HEK293 (cell line): ENCODE measurements at regions not wholly inside any gene's neighbourhood (a gene's known extent, or its start where the extent isn't known, plus 50 kb on each side); places are given as distances from the start of the nearest gene placed in this dataset.
A peak's percentile ranks its signal among the peaks of the same experiment; 100 is the strongest.
"Not testable (repeated sequence)": the region's sequence is repeated elsewhere in the genome, so short reads cannot be mapped to it uniquely, and the experiment has no call there.

Experiments
- CTCF ChIA-PET: fragments of 350-600 bp; formaldehyde crosslinking; extraction: SDS; loops from one replicate; lab custom pipeline; 2021; ENCODE audit warnings: antibody characterized with exemption; lab: Yijun Ruan, JAX
- POLR2A ChIA-PET: fragments of 300-600 bp; formaldehyde crosslinking; extraction: SDS; loops from one replicate; lab custom pipeline; 2020; ENCODE audit warnings: antibody characterized with exemption, inconsistent platforms; lab: Yijun Ruan, JAX
- H3K27ac ChIP-seq: fragments of 200-500 bp; sonication (Bioruptor generic); 2 replicates; pipeline ENCODE4 v1.5.1; 2014; ENCODE audit warnings: low read depth, low read length, control low read depth, inconsistent platforms; ENCODE audit errors: extremely low read depth
- H3K36me3 ChIP-seq, 2 experiments: fragments of 200-500 bp in 1 of 2; sonication (Bioruptor generic) in 1 of 2; 1 replicate in 1 of 2; 2 replicates in 1 of 2; pipeline ENCODE4 v1.5.1; 2014 to 2017; ENCODE audit warnings: inconsistent platforms in 2 of 2, low read length in 2 of 2; ENCODE audit not compliant: control insufficient read depth in 2 of 2, insufficient read depth in 1 of 2
- H3K4me1 ChIP-seq: fragments of 200-500 bp; sonication (Bioruptor generic); 2 replicates; pipeline ENCODE4 v1.5.1; 2014; ENCODE audit warnings: mild to moderate bottlenecking, low read length, inconsistent platforms; ENCODE audit not compliant: control insufficient read depth, insufficient read depth
- H3K4me3 ChIP-seq: 2 replicates; pipeline ENCODE4 v1.5.1; 2011; ENCODE audit warnings: low read depth, mild to moderate bottlenecking, control low read depth, low read length, moderate library complexity
- H3K9me3 ChIP-seq: fragments of 200-500 bp; sonication (Bioruptor generic); 2 replicates; pipeline ENCODE4 v1.5.1; 2014; ENCODE audit warnings: low read depth, low read length, inconsistent platforms; ENCODE audit not compliant: control insufficient read depth, insufficient read depth
- EGR2 ChIP-seq: fragments of 450-650 bp; formaldehyde crosslinking; IDR thresholded peaks from 2 replicates; pipeline ENCODE4 v1.5.1; 2016; ENCODE audit warnings: low read depth, missing biosample characterization, missing genetic modification characterization
- GLIS1 ChIP-seq: fragments of 450-650 bp; formaldehyde crosslinking; IDR thresholded peaks from 2 replicates; pipeline ENCODE4 v1.5.1; 2016; ENCODE audit warnings: missing biosample characterization, missing genetic modification characterization
- GLIS2 ChIP-seq: fragments of 450-650 bp; formaldehyde crosslinking; IDR thresholded peaks from 2 replicates; pipeline ENCODE4 v1.5.1; 2016; ENCODE audit warnings: missing biosample characterization, missing genetic modification characterization
- KLF1 ChIP-seq: fragments of 450-650 bp; formaldehyde crosslinking; IDR thresholded peaks from 2 replicates; pipeline ENCODE4 v1.5.1; 2016; ENCODE audit warnings: missing biosample characterization, missing genetic modification characterization
- KLF10 ChIP-seq: fragments of 450-650 bp; IDR thresholded peaks from 2 replicates; pipeline ENCODE4 v1.5.1; 2018; ENCODE audit warnings: missing biosample characterization, mild to moderate bottlenecking, missing genetic modification characterization
- KLF8 ChIP-seq: fragments of 450-650 bp; formaldehyde crosslinking; IDR thresholded peaks from 2 replicates; pipeline ENCODE4 v1.5.1; 2016; ENCODE audit warnings: missing biosample characterization, missing genetic modification characterization
- KLF9 ChIP-seq: fragments of 450-650 bp; formaldehyde crosslinking; IDR thresholded peaks from 2 replicates; pipeline ENCODE4 v1.5.1; 2016; ENCODE audit warnings: missing biosample characterization, missing genetic modification characterization, low read depth
- PATZ1 ChIP-seq: fragments of 450-650 bp; formaldehyde crosslinking; IDR thresholded peaks from 2 replicates; pipeline ENCODE4 v1.5.1; 2016; ENCODE audit warnings: missing biosample characterization, missing genetic modification characterization
- SETDB1 ChIP-seq: IDR thresholded peaks from one replicate; pipeline ENCODE4 v1.6.1; 2017; ENCODE audit warnings: mild to moderate bottlenecking, low read length, moderate library complexity, mixed read lengths; ENCODE audit not compliant: insufficient read length
- YY1 ChIP-seq: fragments of 450-650 bp; formaldehyde crosslinking; IDR thresholded peaks from 2 replicates; pipeline ENCODE4 v1.5.1; 2018; ENCODE audit warnings: missing biosample characterization, missing genetic modification characterization
- ZBTB11 ChIP-seq: fragments of 450-650 bp; formaldehyde crosslinking; conservative IDR thresholded peaks from 2 replicates; pipeline ENCODE4 v1.5.1; 2016; ENCODE audit warnings: low read depth, missing biosample characterization, missing genetic modification characterization
- ZBTB17 ChIP-seq: fragments of 450-650 bp; formaldehyde crosslinking; IDR thresholded peaks from 2 replicates; pipeline ENCODE4 v1.5.1; 2016; ENCODE audit warnings: missing biosample characterization, missing genetic modification characterization
- ZBTB48 ChIP-seq: fragments of 450-650 bp; formaldehyde crosslinking; IDR thresholded peaks from 2 replicates; pipeline ENCODE4 v1.5.1; 2016; ENCODE audit warnings: missing biosample characterization, missing genetic modification characterization
- ZBTB8A ChIP-seq: fragments of 450-650 bp; formaldehyde crosslinking; IDR thresholded peaks from 2 replicates; pipeline ENCODE4 v1.5.1; 2016; ENCODE audit warnings: missing biosample characterization, missing genetic modification characterization
- ZFHX2 ChIP-seq: fragments of 450-650 bp; formaldehyde crosslinking; conservative IDR thresholded peaks from 2 replicates; pipeline ENCODE4 v1.5.1; 2016; ENCODE audit warnings: missing biosample characterization, missing genetic modification characterization
- ZIC2 ChIP-seq: fragments of 450-650 bp; formaldehyde crosslinking; IDR thresholded peaks from 2 replicates; pipeline ENCODE4 v1.5.1; 2016; ENCODE audit warnings: missing biosample characterization, missing genetic modification characterization
- ZNF121 ChIP-seq: fragments of 450-650 bp; formaldehyde crosslinking; IDR thresholded peaks from 2 replicates; pipeline ENCODE4 v1.5.1; 2016; ENCODE audit warnings: missing biosample characterization, missing genetic modification characterization
- ZNF335 ChIP-seq: fragments of 450-650 bp; formaldehyde crosslinking; conservative IDR thresholded peaks from 2 replicates; pipeline ENCODE4 v1.5.1; 2016; ENCODE audit warnings: missing biosample characterization, missing genetic modification characterization
- ZNF341 ChIP-seq: fragments of 450-650 bp; formaldehyde crosslinking; IDR thresholded peaks from 2 replicates; pipeline ENCODE4; 2016; ENCODE audit warnings: low read depth, missing biosample characterization, missing genetic modification characterization
- ZNF501 ChIP-seq: fragments of 450-650 bp; formaldehyde crosslinking; IDR thresholded peaks from 2 replicates; pipeline ENCODE4 v1.5.1; 2016; ENCODE audit warnings: missing biosample characterization, missing genetic modification characterization
- ZNF561 ChIP-seq: fragments of 450-650 bp; IDR thresholded peaks from 2 replicates; pipeline ENCODE4 v1.5.1; 2018; ENCODE audit warnings: missing biosample characterization, missing genetic modification characterization, borderline replicate concordance
- ZNF600 ChIP-seq: fragments of 450-650 bp; formaldehyde crosslinking; IDR thresholded peaks from 2 replicates; pipeline ENCODE4 v1.5.1; 2016; ENCODE audit warnings: missing biosample characterization, missing genetic modification characterization
- ZNF664 ChIP-seq: fragments of 450-650 bp; formaldehyde crosslinking; IDR thresholded peaks from 2 replicates; pipeline ENCODE4 v1.5.1; 2016; ENCODE audit warnings: missing biosample characterization, missing genetic modification characterization
- ZNF76 ChIP-seq: fragments of 450-650 bp; formaldehyde crosslinking; IDR thresholded peaks from 2 replicates; pipeline ENCODE4; 2016; ENCODE audit warnings: low read depth, missing biosample characterization, missing genetic modification characterization, borderline replicate concordance
- ZXDB ChIP-seq: fragments of 450-650 bp; formaldehyde crosslinking; IDR thresholded peaks from 2 replicates; pipeline ENCODE4 v1.5.1; 2016; ENCODE audit warnings: missing biosample characterization, missing genetic modification characterization
- TF ChIP-seq, protein P1 (sequence below): sonication (generic); formaldehyde crosslinking; IDR thresholded peaks from 2 replicates; pipeline ENCODE4 v1.8.1; 2022; ENCODE audit warnings: mild to moderate bottlenecking, moderate library complexity, missing genetic modification reagents
- TF ChIP-seq, protein P2 (sequence below): fragments of 450-650 bp; formaldehyde crosslinking; IDR thresholded peaks from 2 replicates; pipeline ENCODE4 v1.5.1; 2016; ENCODE audit warnings: missing biosample characterization, missing genetic modification characterization

DNA sequence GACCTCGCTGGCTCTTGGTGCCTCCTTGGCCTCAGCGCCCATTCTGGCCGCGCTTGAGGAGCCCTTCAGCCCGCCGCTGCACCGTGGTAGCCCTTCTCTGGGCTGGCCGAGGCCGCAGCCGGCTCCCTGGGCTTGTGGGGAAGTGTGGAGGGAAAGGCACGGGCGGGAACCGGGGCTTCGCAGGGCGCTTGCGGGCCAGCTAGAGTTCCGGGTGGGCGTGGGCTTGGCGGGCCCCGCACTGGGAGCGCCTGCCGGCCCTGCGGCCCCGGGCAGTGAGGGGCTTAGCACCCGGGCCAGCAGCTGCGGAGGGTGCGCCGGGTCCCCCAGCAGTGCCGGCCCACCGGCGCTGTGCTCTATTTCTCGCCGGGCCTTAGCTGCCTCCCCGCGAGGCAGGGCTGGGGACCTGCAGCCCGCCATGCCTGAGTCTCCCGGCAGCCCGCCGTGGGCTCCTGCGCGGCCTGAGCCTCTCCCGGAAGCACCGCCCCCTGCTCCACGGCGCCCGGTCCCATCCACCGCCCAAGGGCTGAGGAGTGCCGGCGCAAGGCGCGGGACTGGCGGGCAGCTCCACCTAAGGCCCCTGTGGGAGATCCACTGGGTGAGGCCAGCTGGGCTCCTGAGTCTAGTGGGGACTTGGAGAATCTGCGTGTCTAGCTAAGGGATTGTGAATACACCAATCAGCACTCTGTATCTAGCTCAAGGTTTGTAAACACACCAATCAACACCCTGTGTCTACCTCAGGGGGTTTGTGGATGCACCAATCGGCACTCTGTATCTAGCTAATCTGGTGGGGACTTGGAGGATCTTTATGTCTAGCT, 141.1 kb downstream of the SLCO4C1 start:
- Histone ChIP-seq H3K4me3 (peak overlapping the region; percentile 60), H3K27ac (peak overlapping the region; percentile 71; the same call in 1 of the 2 replicates)
- not testable (repeated sequence) for H3K4me1 ChIP-seq, H3K9me3 ChIP-seq, H3K36me3 ChIP-seq
- POLR2A ChIA-PET: interaction anchor here (0.6 to 1.2 kb wide), 3 partner anchors 9 to 306 kb away, joined by 3 read pairs; partner anchors contain the start of gene SLCO4C1
- CTCF ChIA-PET: interaction anchor here (0.6 to 4.2 kb wide), 3 partner anchors 199 to 982 kb away, joined by 3 to 25 read pairs (median 4); no protein-coding TSS in a partner anchor
- TF ChIP-seq ZBTB48: peak; percentile 64; the same call in 1 of the 2 replicates
- TF ChIP-seq PATZ1: peak; percentile 49; the same call in 1 of the 2 replicates
- TF ChIP-seq KLF10 (tag by site-specific recombination): peak; percentile 23; the same call in 1 of the 2 replicates
- TF ChIP-seq ZNF600 (tag by site-specific recombination): 0 out of 2 replicates have a peak, but pooled peaks have one; percentile 40
- TF ChIP-seq ZXDB (tag by site-specific recombination): peak; percentile 63; the same call in 1 of the 2 replicates
- TF ChIP-seq ZNF664 (tag by site-specific recombination): 0 out of 2 replicates have a peak, but pooled peaks have one; percentile 28
- TF ChIP-seq ZFHX2 (tag by site-specific recombination): peak; percentile 61
- peak; percentile 62 for TF ChIP-seq ZBTB17 (tag by site-specific recombination)
- peak; percentile 11; the same call in 1 of the 2 replicates for TF ChIP-seq EGR2 (tag by site-specific recombination)
- TF ChIP-seq YY1 (tag by site-specific recombination): peak; percentile 74; the same call in 1 of the 2 replicates
- 0 out of 2 replicates have a peak, but pooled peaks have one; percentile 38 for TF ChIP-seq ZNF341 (tag by site-specific recombination)
- TF ChIP-seq SETDB1: peak; percentile 78
- TF ChIP-seq, protein P1, sequence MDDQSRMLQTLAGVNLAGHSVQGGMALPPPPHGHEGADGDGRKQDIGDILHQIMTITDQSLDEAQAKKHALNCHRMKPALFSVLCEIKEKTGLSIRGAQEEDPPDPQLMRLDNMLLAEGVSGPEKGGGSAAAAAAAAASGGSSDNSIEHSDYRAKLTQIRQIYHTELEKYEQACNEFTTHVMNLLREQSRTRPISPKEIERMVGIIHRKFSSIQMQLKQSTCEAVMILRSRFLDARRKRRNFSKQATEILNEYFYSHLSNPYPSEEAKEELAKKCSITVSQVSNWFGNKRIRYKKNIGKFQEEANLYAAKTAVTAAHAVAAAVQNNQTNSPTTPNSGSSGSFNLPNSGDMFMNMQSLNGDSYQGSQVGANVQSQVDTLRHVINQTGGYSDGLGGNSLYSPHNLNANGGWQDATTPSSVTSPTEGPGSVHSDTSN (CRISPR knock-in tag): 0 out of 2 replicates have a peak, but pooled peaks have one; percentile 28
- peak; percentile 81 for TF ChIP-seq ZNF335
- TF ChIP-seq GLIS1 (tag by site-specific recombination): peak; percentile 44
- TF ChIP-seq KLF1 (tag by site-specific recombination): peak; percentile 24; the same call in 1 of the 2 replicates
- peak; percentile 38; the same call in 1 of the 2 replicates for TF ChIP-seq ZBTB11 (tag by site-specific recombination)
- TF ChIP-seq, protein P2, sequence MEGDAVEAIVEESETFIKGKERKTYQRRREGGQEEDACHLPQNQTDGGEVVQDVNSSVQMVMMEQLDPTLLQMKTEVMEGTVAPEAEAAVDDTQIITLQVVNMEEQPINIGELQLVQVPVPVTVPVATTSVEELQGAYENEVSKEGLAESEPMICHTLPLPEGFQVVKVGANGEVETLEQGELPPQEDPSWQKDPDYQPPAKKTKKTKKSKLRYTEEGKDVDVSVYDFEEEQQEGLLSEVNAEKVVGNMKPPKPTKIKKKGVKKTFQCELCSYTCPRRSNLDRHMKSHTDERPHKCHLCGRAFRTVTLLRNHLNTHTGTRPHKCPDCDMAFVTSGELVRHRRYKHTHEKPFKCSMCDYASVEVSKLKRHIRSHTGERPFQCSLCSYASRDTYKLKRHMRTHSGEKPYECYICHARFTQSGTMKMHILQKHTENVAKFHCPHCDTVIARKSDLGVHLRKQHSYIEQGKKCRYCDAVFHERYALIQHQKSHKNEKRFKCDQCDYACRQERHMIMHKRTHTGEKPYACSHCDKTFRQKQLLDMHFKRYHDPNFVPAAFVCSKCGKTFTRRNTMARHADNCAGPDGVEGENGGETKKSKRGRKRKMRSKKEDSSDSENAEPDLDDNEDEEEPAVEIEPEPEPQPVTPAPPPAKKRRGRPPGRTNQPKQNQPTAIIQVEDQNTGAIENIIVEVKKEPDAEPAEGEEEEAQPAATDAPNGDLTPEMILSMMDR (tag by site-specific recombination): peak; percentile 38; the same call in 1 of the 2 replicates
- TF ChIP-seq ZNF561: peak; percentile 61; the same call in 1 of the 2 replicates
- TF ChIP-seq ZNF501: peak; percentile 41; the same call in 1 of the 2 replicates
- peak; percentile 58; the same call in 1 of the 2 replicates for TF ChIP-seq ZNF121 (tag by site-specific recombination)
- peak; percentile 83; the same call in 1 of the 2 replicates for TF ChIP-seq ZNF76 (tag by site-specific recombination)
- peak; percentile 84 for TF ChIP-seq KLF9 (tag by site-specific recombination)
- peak; percentile 35; the same call in 1 of the 2 replicates for TF ChIP-seq KLF8 (tag by site-specific recombination)
- peak; percentile 84 for TF ChIP-seq GLIS2
- TF ChIP-seq ZBTB8A (tag by site-specific recombination): peak; percentile 99
- TF ChIP-seq ZIC2 (tag by site-specific recombination): 0 out of 2 replicates have a peak, but pooled peaks have one; percentile 14
